Gastroesophageal sphincter (tissue), 3 donors: ENCODE measurements at regions not wholly inside any gene's neighbourhood (a gene's known extent, or its start where the extent isn't known, plus 50 kb on each side); places are given as distances from the start of the nearest gene placed in this dataset.

Source experiments
- POLR2A ChIP-seq, 2 donors: fragments of 450-650 bp; IDR thresholded peaks; one replicate each; pipeline ENCODE4 v1.6.1; 2017; ENCODE audit warnings: antibody characterized with exemption in 2 of 2, mild to moderate bottlenecking in 2 of 2, moderate library complexity in 1 of 2
- POLR2AphosphoS5 ChIP-seq: sonication (generic); formaldehyde crosslinking; IDR thresholded peaks from one replicate; pipeline ENCODE4 v1.6.1; 2017; ENCODE audit warnings: antibody characterized with exemption
- TF ChIP-seq, protein P1 (sequence below), 4 experiments: fragments of 200-600 bp in 2 of 4; fragments of 450-650 bp in 2 of 4; sonication (generic) in 1 of 4; IDR thresholded peaks; one replicate each; pipeline ENCODE4 v1.5.1; 2017 to 2019; ENCODE audit warnings: antibody characterized with exemption in 4 of 4, mild to moderate bottlenecking in 2 of 4, moderate library complexity in 2 of 4

DNA sequence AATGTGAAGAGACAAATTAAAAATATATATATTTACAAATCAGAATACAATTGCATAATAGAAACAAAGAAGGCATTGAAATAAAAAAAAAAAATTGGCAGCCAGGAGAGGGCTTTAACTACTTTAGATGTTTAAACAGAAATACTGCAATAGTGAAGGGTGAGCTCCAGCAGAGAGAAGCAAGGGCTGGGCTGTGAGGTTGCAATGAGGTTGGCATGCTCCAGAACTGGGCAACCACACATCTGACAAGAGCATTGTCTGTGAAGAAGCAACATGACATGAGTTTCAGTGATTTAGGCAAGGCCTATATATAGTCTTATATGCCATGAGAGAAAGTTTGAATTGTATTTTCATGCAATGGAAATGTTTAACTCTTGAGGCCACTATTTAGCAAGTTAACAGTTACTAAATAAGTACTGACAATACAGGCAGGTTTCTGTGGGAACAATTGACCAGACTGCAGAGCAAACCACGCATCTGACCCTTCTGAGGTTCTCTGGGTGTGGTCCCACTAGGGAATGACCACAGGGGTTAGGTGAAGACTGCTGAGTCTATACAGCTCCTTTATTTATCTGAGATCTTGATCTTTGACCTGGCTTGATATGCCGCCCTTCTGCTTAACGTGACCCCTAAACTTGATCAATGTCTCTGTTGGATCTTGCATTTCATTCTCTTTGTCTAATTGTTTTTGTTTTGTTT lies 354.2 kb upstream of the PIK3C3 start:
- TF ChIP-seq POLR2A (IDR thresholded peaks at IDR 0.05) = no peak
- TF ChIP-seq, protein P1, sequence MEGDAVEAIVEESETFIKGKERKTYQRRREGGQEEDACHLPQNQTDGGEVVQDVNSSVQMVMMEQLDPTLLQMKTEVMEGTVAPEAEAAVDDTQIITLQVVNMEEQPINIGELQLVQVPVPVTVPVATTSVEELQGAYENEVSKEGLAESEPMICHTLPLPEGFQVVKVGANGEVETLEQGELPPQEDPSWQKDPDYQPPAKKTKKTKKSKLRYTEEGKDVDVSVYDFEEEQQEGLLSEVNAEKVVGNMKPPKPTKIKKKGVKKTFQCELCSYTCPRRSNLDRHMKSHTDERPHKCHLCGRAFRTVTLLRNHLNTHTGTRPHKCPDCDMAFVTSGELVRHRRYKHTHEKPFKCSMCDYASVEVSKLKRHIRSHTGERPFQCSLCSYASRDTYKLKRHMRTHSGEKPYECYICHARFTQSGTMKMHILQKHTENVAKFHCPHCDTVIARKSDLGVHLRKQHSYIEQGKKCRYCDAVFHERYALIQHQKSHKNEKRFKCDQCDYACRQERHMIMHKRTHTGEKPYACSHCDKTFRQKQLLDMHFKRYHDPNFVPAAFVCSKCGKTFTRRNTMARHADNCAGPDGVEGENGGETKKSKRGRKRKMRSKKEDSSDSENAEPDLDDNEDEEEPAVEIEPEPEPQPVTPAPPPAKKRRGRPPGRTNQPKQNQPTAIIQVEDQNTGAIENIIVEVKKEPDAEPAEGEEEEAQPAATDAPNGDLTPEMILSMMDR (IDR thresholded peaks at IDR 0.05) = no peak
- no peak for TF ChIP-seq POLR2AphosphoS5
